ENCODE measurements at regions not wholly inside any gene's neighbourhood (a gene's known extent, or its start where the extent isn't known, plus 50 kb on each side); places are given as distances from the start of the nearest gene placed in this dataset.

GRCh38 chr5:52607227-52607824 lies 180.4 kb upstream of the ITGA1 start:
- no peaks in the 10 kb centered on the region for H3K9me3 ChIP-seq
- intact Hi-C loops (cut with DNase I; ENCODE audit: low total_unique reads) = no loop called here
- no peak overlapping the region for H3K27ac ChIP-seq
- no peak for DNase-seq
- H3K36me3 ChIP-seq = no peaks in the 10 kb centered on the region
- no peak overlapping the region for H3K4me3 ChIP-seq
- peaks cover 0 to 8% (median 0%) of the 10 kb centered on the region in 4 donors for H3K4me1 ChIP-seq
- no peak for TF ChIP-seq EP300 (IDR thresholded peaks at IDR 0.05)
- TF ChIP-seq POLR2A (IDR thresholded peaks at IDR 0.05) = no peak
- no peak for TF ChIP-seq CTCF (IDR thresholded peaks at IDR 0.05)
- TF ChIP-seq POLR2AphosphoS5 (IDR thresholded peaks at IDR 0.05) = no peak
- H3K27me3 ChIP-seq = no peaks in the 10 kb centered on the region

GRCh38 chr5:52620315-52620714 lies 167.4 kb upstream of the ITGA1 start:
- Histone ChIP-seq H3K36me3 (no peaks in the 10 kb centered on the region), H3K4me1 (no peaks in the 10 kb centered on the region), H3K27me3 (no peaks in the 10 kb centered on the region), H3K4me3 (no peak overlapping the region), H3K9me3 (peaks cover 0 to 4% (median 0%) of the 10 kb centered on the region in 4 donors), H3K27ac (no peak overlapping the region)
- intact Hi-C loops (cut with DNase I; ENCODE audit: low total_unique reads) = no loop called here
- DNase-seq = no peak
- WGBS, 5 donors = 72 to 89% (median 77%) methylated on average over 3 of the region's 3 CpGs
- TF ChIP-seq POLR2A (IDR thresholded peaks at IDR 0.05) = no peak
- TF ChIP-seq EP300 (IDR thresholded peaks at IDR 0.05) = no peak
- no peak for TF ChIP-seq CTCF (IDR thresholded peaks at IDR 0.05)
- TF ChIP-seq POLR2AphosphoS5 (IDR thresholded peaks at IDR 0.05) = no peak

GRCh38 chr5:52623291-52623690 lies 164.4 kb upstream of the ITGA1 start:
- Histone ChIP-seq H3K4me1 (no peaks in the 10 kb centered on the region), H3K4me3 (no peak overlapping the region), H3K27me3 (no peaks in the 10 kb centered on the region), H3K36me3 (no peaks in the 10 kb centered on the region), H3K27ac (no peak overlapping the region), H3K9me3 (peaks cover 0 to 4% (median 0%) of the 10 kb centered on the region in 4 donors)
- 54 to 79% (median 57%) methylated on average over 4 of the region's 4 CpGs for WGBS, 5 donors
- intact Hi-C loops (cut with DNase I; ENCODE audit: low total_unique reads) = no loop called here
- TF ChIP-seq CTCF (IDR thresholded peaks at IDR 0.05) = no peak
- no peak for DNase-seq

- Histone ChIP-seq H3K27me3 (no peaks in the 10 kb centered on the region), H3K27ac (no peak overlapping the region), H3K4me3 (no peak overlapping the region), H3K4me1 (no peaks in the 10 kb centered on the region), H3K36me3 (no peaks in the 10 kb centered on the region), H3K9me3 (peaks cover 0 to 4% (median 0%) of the 10 kb centered on the region in 4 donors)
- TF ChIP-seq POLR2A (IDR thresholded peaks at IDR 0.05) (no peak), CTCF (IDR thresholded peaks at IDR 0.05) (no peak), POLR2AphosphoS5 (IDR thresholded peaks at IDR 0.05) (no peak), EP300 (IDR thresholded peaks at IDR 0.05) (no peak)
- intact Hi-C loops (cut with DNase I; ENCODE audit: low total_unique reads) = no loop called here
- 84 to 96% (median 92%) methylated on average over 3 of the region's 3 CpGs for whole genome bisulfite sequencing, 5 donors
- no peak for DNase-seq
Observed at GRCh38 chr5:52624291-52624690, 163.4 kb upstream of the ITGA1 start.

All from stomach (tissue), 8 donors.